DMS114 treated with DMSO at 0.1 percent for 48 hours (cell line): ENCODE measurements at regions not wholly inside any gene's neighbourhood (a gene's known extent, or its start where the extent isn't known, plus 50 kb on each side); places are given as distances from the start of the nearest gene placed in this dataset.

Experiments
- DNase-seq: peaks from one replicate; lab custom pipeline; 2025; ENCODE audit not compliant: unreplicated experiment; lab: John Stamatoyannopoulos, UW

DNA sequence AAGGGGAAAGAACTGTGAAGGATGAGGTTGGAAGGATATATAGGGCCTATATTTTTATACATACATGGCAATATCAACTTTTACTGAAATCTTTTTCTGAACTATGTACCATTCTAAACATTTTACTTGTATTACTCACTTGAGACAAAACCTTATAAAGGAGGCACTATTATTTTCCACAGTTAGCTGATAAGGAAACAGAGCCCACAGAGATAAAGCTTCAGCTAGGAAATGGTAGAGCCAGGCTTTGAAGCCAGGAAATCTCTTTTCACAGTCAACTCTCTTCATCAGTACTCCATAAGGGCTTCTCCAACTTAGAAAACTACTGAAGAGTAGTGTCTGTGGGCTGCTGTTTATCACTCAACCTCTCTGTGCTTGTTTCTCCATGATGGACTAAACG, 613.7 kb downstream of the PRELID2 start:
- DNase-seq: no peak

DNA sequence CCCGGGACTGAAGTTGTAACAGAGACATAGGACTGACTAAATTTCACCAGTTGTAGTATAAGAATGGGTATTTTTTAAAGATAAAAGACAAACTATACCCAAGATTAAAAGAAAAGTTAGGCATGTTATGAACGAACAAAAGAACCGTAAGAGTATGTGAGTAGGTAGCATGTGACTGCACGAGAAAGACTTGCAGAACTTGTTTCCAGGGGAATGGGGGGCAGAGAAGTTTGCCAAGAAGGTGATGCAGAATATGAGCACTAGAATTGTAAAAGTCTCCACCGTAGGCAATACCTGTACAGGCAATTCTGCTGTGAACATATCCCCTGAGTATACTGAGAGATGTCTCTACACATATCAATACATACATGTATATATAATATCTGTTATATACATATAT, 614.7 kb downstream of the PRELID2 start:
- DNase-seq: no peak

DNA sequence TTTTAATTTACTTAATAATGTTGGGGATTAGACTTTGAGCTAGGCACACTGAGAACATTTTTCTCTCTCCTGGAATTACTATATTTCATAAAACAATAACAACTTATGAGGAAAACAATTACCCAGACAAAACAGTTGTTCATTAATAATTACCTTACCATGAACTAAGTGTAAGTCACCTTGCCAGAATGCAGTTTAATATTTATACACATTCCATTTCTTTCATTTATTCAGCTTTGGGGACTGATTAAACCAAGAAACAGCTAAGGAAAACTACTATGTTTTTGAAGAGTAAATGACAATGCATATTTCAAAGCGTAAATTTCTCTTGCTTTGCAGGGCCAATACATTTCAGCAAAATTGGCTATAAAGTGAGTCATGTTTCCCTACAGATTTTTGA, 616.2 kb downstream of the PRELID2 start:
- DNase-seq: no peak

GRCh38 chr5:145218019-145218418, 617.1 kb downstream of the PRELID2 start:
- DNase-seq: no peak

GRCh38 chr5:145210020-145210419, 625.1 kb downstream of the PRELID2 start:
- no peak for DNase-seq

DNA sequence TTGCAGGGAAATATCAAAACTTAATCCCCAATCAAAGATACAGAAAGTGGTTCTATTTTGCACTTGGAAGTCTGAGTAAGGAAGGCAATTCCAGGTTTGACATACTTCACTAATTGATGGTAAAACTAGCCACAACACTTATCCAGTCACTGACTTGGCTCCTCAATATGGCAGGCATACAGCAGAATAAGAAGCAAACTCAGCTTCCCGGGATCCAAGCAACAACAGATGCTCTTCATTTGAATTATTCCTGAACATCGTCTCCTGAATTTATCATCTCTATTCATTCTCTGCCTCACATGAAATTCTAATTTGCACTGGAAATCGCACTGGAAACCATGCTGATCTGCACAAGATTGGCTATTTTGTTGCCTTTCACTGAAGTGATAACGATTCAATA, 629.6 kb downstream of the PRELID2 start:
- no peak for DNase-seq

DNA sequence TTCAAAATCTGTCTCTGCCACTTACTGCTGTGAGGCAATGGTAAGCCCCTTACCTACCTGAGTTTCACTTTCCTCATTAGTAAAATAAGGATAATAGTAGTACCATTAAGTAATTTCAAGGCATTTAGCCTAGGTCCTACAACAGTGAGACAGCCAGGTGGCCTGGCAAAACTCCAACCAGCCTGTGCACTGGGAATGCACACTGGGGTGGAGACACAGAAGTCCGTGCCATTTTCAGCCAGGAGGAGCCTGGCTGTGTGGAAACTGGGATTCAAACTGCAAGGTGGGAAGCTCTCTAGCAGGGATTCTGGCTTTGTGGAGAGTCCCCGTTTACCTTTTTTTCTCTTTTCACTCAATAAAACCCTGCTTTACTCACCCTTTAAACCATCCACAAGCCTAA, 630.4 kb downstream of the PRELID2 start:
- DNase-seq: no peak

DNA sequence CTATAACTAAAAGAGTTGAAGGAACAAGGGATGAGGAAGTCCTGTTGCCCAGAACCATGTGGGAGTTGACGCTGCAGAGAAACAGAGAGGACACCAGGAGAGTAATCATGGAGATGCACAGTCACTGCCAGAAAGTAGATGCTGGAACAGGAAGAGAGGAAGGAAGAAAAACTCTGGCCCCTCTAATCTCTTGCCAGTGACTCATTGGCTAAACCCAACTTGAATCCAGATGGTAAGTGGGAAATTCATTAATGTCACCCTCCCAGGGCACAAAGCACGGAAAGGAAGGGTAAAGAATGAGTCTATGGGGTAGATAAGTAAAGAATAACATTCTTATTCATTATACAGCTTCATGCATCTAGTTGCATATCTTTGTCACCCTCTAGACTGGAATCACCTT, 631.9 kb downstream of the PRELID2 start:
- no peak for DNase-seq

DNA sequence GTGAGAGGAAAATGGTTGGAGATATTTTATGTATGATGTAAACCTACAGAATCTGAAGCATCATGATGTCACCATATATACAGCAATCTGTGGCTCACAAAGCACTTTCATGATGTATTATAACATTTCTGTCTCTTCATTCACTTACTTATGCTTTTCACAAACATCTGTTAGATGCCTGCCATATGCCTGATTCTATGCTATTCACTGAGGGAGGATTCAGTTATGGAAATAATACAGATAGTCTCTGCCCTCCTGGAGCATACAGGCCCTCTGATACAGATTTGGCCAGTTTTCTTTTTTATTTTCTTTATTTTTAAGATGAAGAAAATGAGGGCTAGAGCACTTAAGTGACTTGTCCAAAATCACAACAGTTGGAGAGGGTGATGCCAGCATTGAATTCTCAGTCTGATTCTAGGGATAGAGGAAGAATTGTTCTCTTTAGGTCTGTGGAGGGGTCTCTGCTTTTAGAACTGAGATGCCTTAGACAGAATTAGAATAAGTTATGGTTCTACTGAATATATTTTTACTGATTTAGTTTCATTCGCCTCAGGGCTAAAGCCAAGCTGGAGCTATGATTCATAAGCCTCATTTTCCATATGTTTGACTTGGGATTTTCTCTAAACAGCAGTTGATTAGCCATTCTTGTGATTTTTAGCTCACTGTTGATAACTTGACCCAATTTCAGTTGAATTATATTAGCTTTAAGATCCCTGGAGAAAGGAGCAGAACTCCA, 636.4 kb downstream of the PRELID2 start:
- DNase-seq: no peak

DNA sequence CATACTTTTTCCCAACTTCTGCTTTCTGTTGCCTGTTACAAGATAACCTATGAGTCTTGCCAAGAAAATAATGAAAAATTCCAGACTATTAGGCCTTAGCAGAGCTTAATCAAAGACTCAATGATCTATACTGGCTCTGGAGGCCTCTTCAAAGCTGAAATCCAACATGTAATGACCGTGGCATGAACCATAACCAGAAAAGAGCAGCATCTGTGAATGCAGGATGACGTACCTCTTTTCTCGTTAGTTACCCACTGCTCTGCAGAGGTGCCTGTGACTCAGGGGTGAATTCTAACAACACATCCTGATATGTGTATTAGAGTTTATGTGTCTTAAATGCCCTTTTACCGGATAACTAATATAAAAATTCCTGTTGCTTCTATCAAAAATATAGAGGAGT, 645.4 kb downstream of the PRELID2 start:
- DNase-seq: no peak

GRCh38 chr5:145180371-145180770, 654.8 kb downstream of the PRELID2 start:
- DNase-seq: no peak

GRCh38 chr5:145178641-145179523, 656.3 kb downstream of the PRELID2 start:
- no peak for DNase-seq

DNA sequence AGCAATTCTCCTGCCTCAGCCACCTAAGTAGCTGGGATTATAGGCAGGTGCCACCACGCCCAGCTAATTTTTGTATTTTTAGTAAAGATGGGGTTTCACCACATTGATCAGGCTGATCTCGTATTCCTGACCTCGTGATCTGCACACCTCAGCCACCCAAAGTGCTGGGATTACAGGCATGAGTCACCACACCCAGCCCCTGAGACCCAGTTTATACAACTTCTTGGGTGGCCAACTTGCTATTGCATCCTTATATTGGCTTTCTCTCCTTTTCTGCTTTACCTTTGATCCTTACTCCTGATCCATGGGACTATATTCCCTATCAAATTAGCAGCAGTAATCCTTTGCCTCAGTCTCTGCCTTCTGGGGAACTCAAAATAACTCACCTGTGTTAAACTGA, 659.1 kb downstream of the PRELID2 start:
- DNase-seq: no peak

- DNase-seq: no peak
Observed at GRCh38 chr5:145166110-145166509, 669.0 kb downstream of the PRELID2 start.

DNA sequence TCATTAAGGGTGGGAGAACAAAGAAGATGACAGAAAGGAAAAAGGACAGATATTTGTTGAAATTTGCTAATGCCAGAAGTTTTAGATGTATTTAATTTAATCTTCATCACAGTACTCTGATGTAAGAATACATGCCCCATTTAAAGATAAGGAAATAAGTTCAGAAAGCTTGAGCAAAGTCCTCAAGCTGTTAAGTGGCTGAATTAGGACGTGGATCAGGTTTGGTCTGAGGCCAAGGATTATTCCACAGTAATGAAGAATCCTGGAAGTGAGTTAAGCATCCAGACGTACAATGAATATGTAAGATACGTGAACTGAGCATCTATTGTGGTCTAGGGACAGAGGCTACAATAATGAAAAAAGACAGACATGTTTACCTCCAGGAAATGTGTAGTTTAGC, 671.3 kb downstream of the PRELID2 start:
- no peak for DNase-seq

- no peak for DNase-seq
Observed at GRCh38 chr5:145162626-145163025, 672.5 kb downstream of the PRELID2 start.

- DNase-seq: no peak
Observed at GRCh38 chr5:145161391-145161790, 673.8 kb downstream of the PRELID2 start.

DNA sequence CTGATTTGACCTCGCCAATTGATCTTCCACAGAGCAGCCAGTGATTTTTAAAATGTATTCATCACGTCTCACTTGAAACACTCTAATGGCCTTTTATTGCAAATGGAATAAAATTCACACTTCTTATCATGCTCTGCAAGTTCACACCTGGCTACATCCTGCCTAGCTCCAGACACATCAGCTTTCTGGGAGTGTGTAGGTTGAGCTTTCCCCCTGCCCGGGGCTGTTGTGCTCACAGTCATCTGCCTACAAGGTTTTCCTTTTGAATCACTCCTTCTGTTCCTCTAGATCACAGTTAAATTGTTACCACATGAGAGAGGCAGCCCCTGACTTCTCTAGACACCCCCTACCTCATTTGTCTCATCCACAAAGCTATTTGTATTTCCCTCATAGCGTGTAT, 674.5 kb downstream of the PRELID2 start:
- no peak for DNase-seq

- DNase-seq: no peak
Observed at GRCh38 chr5:145158730-145159129, 676.4 kb downstream of the PRELID2 start.

- DNase-seq: no peak
Observed at GRCh38 chr5:145157841-145158240, 677.3 kb downstream of the PRELID2 start.

DNA sequence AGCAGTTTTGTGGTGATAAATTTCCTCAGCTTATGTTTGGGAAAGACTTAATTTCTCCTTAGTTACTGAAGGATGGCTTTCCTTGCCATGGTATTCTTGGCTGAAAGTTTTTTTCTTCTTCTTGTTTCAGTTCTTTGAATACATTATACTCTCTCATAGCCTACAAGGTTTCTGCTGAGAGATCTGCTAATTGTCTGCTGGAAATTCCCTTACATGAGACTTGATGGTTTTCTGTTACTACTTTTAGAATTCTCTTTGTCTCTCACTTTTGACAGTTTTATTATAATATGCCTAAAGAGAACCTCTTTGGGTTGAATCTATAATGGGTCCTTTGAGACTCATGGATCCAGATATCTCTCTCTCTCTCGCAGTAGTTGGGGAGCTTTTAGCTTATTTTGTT, 693.6 kb downstream of the PRELID2 start:
- no peak for DNase-seq

DNA sequence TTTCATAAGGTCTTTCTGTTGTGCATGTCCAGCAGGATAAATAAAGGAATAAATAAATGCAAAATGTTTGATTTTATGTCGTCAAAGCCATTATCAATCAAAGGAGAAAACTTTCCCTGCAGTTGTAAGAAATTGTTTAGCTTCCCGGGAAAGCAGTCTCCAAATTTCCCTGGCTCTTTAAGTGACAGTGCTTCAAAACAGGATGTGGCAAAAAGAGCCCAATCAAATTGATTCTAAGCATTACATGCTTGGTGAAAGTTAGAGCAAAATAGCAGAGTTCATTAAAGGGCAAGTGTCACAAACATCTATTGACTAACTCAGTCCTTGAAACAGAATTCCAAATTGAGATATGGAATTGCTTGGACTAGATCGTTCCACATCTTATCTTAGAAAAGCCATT, 704.1 kb downstream of the PRELID2 start:
- no peak for DNase-seq
